Neural progenitor cell (in vitro differentiated cells): ENCODE measurements at regions not wholly inside any gene's neighbourhood (a gene's known extent, or its start where the extent isn't known, plus 50 kb on each side); places are given as distances from the start of the nearest gene placed in this dataset.

Source experiments
- EZH2 ChIP-seq: fragments of 200-600 bp; sonication (generic); IDR thresholded peaks from 2 replicates; pipeline ENCODE4 v1.6.1; 2017; ENCODE audit warnings: antibody characterized with exemption, mild to moderate bottlenecking, moderate library complexity
- EZH2phosphoT487 ChIP-seq: fragments of 200-600 bp; sonication (generic); IDR thresholded peaks from 2 replicates; pipeline ENCODE4 v1.6.1; 2017; ENCODE audit warnings: antibody characterized with exemption
- TF ChIP-seq, protein P1 (sequence below): fragments of 200-600 bp; sonication (generic); IDR thresholded peaks from 2 replicates; pipeline ENCODE4 v1.5.1; 2017; ENCODE audit warnings: antibody characterized with exemption, mild to moderate bottlenecking

DNA sequence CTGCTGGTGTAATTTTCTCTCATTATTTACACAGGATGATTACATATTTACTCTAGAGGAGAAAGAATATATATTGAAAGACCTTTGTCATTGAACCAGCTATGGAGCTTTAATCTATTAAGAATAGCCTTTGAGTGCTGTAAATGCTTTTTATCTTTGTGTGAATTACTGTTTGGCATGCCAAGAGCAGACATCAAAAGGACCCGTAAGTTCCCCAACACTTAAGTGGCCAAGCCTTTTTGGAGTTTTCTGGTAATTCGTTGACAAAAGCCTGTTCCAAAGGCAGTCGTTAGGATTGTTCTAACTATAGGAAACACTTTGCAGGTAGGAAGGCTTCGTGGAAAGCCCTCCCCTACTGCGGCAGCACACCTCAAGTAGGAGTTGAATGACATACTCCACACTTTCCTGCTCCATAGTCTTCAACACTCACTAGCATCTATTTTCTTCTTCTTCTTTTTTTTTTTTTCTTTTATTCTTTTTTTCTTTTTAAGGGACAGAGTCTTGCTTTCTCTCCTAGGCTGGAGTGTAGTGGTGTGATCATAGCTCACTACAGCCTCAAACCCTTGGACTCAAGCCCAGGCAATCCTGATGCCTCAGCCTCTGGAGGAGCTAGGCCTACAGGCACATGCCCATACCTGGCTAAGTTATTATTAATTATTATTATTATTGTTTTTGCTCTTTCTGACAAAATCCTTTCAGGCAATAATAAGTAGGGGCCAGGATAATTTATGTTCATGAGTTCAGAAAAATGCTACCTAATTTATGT lies 98.6 kb downstream of the SUCNR1 start:
- TF ChIP-seq EZH2 (no peak), EZH2phosphoT487 (no peak)
- TF ChIP-seq, protein P1, sequence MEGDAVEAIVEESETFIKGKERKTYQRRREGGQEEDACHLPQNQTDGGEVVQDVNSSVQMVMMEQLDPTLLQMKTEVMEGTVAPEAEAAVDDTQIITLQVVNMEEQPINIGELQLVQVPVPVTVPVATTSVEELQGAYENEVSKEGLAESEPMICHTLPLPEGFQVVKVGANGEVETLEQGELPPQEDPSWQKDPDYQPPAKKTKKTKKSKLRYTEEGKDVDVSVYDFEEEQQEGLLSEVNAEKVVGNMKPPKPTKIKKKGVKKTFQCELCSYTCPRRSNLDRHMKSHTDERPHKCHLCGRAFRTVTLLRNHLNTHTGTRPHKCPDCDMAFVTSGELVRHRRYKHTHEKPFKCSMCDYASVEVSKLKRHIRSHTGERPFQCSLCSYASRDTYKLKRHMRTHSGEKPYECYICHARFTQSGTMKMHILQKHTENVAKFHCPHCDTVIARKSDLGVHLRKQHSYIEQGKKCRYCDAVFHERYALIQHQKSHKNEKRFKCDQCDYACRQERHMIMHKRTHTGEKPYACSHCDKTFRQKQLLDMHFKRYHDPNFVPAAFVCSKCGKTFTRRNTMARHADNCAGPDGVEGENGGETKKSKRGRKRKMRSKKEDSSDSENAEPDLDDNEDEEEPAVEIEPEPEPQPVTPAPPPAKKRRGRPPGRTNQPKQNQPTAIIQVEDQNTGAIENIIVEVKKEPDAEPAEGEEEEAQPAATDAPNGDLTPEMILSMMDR = no peak
